Endothelial cell of umbilical vein (primary cell): ENCODE measurements at regions not wholly inside any gene's neighbourhood (a gene's known extent, or its start where the extent isn't known, plus 50 kb on each side); places are given as distances from the start of the nearest gene placed in this dataset.

Source experiments
- BruUV-seq: library from RNA; stranded (reverse); fragments of 400-500 nt; replicated peaks from 2 replicates; lab custom pipeline; 2021; lab: Mats Ljungman, UMichigan
- CTCF ChIA-PET: fragments of 300-600, 350-600 bp; sonication (Branson Sonifier 250); formaldehyde crosslinking; loops from one replicate; lab custom pipeline; 2021; ENCODE audit warnings: antibody characterized with exemption, inconsistent platforms; lab: Charles Lee
- POLR2A ChIA-PET: fragments of 300-600, 350-600 bp; sonication (Branson Sonifier 250); formaldehyde crosslinking; loops from one replicate; lab custom pipeline; 2021; ENCODE audit warnings: antibody characterized with exemption, inconsistent platforms; lab: Charles Lee
- DNase-seq: peaks from one replicate; pipeline ENCODE4 v3.0.0-alpha.2; 2011; ENCODE audit warnings: low read depth, low spot score
- FAIRE-seq: peaks from 2 replicates; lab custom pipeline; 2011; peaks lifted over from hg19 to GRCh38; lab: Jason Lieb, UNC
- H2AFZ ChIP-seq: 2 replicates; pipeline ENCODE4 v1.6.0; 2012; ENCODE audit warnings: low read depth, low read length, control low read depth, inconsistent platforms
- H3K27ac ChIP-seq: 2 replicates; pipeline ENCODE4 v1.5.1; 2011; ENCODE audit warnings: low read depth, mild to moderate bottlenecking, control low read depth, low read length, moderate library complexity; ENCODE audit not compliant: insufficient read depth
- H3K27me3 ChIP-seq, 2 experiments: 2 replicates each; pipeline versions ENCODE4 v1.6.0 to v1.6.1; 2011; ENCODE audit warnings: low read length in 2 of 2, mixed read lengths in 1 of 2; ENCODE audit not compliant: control insufficient read depth in 2 of 2, insufficient read depth in 2 of 2
- H3K36me3 ChIP-seq, 2 experiments: 2 replicates in 1 of 2; 3 replicates in 1 of 2; pipeline ENCODE4 v1.5.1; 2011; ENCODE audit warnings: low read length in 2 of 2, mild to moderate bottlenecking in 1 of 2, moderate library complexity in 1 of 2; ENCODE audit not compliant: control insufficient read depth in 2 of 2, insufficient read depth in 2 of 2; ENCODE audit errors: extremely low read depth in 1 of 2
- H3K4me1 ChIP-seq: 3 replicates; pipeline ENCODE4 v1.5.1; 2011; ENCODE audit warnings: mild to moderate bottlenecking, low read length; ENCODE audit not compliant: control insufficient read depth, insufficient read depth; ENCODE audit errors: extremely low read depth
- H3K4me2 ChIP-seq: 2 replicates; pipeline ENCODE4 v1.6.1; 2011; ENCODE audit warnings: low read length, control low read depth, mixed read lengths; ENCODE audit not compliant: insufficient read depth
- H3K4me3 ChIP-seq, 3 experiments: fragments of 200-600 bp in 1 of 3; sonication (generic), shearing (Covaris generic) in 1 of 3; replicated peaks in 1 of 3; 2 replicates each; pipeline ENCODE4 v1.5.1; 2011 to 2016; ENCODE audit warnings: control low read depth in 3 of 3, low read length in 3 of 3, mild to moderate bottlenecking in 2 of 3, inconsistent platforms in 1 of 3, low read depth in 1 of 3, moderate library complexity in 1 of 3; ENCODE audit not compliant: insufficient read depth in 1 of 3
- H3K79me2 ChIP-seq: 2 replicates; pipeline ENCODE4 v1.6.0; 2012; ENCODE audit warnings: low read length, inconsistent platforms; ENCODE audit not compliant: control insufficient read depth, insufficient read depth
- H3K9ac ChIP-seq: replicated peaks from 2 replicates; pipeline ENCODE3; 2011; ENCODE audit warnings: low read length, control low read depth; ENCODE audit not compliant: insufficient read depth; ENCODE audit errors: extremely low read depth
- H3K9me1 ChIP-seq: replicated peaks from 3 replicates; pipeline ENCODE4 v1.6.0; 2011; ENCODE audit warnings: mild to moderate bottlenecking, low read length; ENCODE audit not compliant: control insufficient read depth, insufficient read depth; ENCODE audit errors: extremely low read depth
- H3K9me3 ChIP-seq: replicated peaks from 2 replicates; pipeline ENCODE4 v1.5.1; 2012; ENCODE audit warnings: low read length, inconsistent platforms; ENCODE audit not compliant: control insufficient read depth, insufficient read depth
- H4K20me1 ChIP-seq: replicated peaks from 2 replicates; pipeline ENCODE3; 2011; ENCODE audit warnings: mild to moderate bottlenecking, low read length; ENCODE audit not compliant: control insufficient read depth, insufficient read depth; ENCODE audit errors: extremely low read depth
- EZH2 ChIP-seq: IDR thresholded peaks from 2 replicates; pipeline ENCODE4 v1.6.1; 2012; ENCODE audit warnings: borderline replicate concordance, low read depth, mild to moderate bottlenecking, moderate library complexity, low read length, inconsistent platforms; ENCODE audit not compliant: severe bottlenecking
- FOS ChIP-seq: IDR thresholded peaks from 2 replicates; pipeline ENCODE4 v1.6.1; 2011; ENCODE audit warnings: mild to moderate bottlenecking, low read length, moderate library complexity, borderline replicate concordance; ENCODE audit not compliant: insufficient read depth
- GATA2 ChIP-seq: IDR thresholded peaks from 2 replicates; pipeline ENCODE4 v1.7.0; 2011; ENCODE audit warnings: low read depth, mild to moderate bottlenecking, moderate library complexity, mixed read lengths, low read length; ENCODE audit not compliant: insufficient read length, insufficient read depth
- JUN ChIP-seq: IDR thresholded peaks from 2 replicates; pipeline ENCODE4 v1.6.1; 2011; ENCODE audit warnings: borderline replicate concordance, low read depth; ENCODE audit not compliant: insufficient read length, insufficient read depth
- POLR2A ChIP-seq: IDR thresholded peaks from 2 replicates; pipeline ENCODE4 v1.6.1; 2012; ENCODE audit warnings: low read depth, mild to moderate bottlenecking, control low read depth, low read length
- POLR2AphosphoS5 ChIP-seq: IDR thresholded peaks from 2 replicates; pipeline ENCODE4 v1.6.1; 2012; ENCODE audit warnings: low read depth, mild to moderate bottlenecking, control low read depth, low read length, moderate library complexity; ENCODE audit not compliant: insufficient read depth
- dilution Hi-C: fragments of 300-500 bp; cut with MboI; formaldehyde crosslinking; loops from one replicate; pipeline ENCODE4 v1.15.0; 2019; ENCODE audit warnings: low sequenced_read_pairs; ENCODE audit not compliant: extremely low pct_ligation_motif_present
- intact Hi-C: fragments of 100-400 bp; cut with micrococcal nuclease; formaldehyde crosslinking; loops from one replicate; pipeline ENCODE4 v1.10.0; 2022
- TF ChIP-seq, protein P1 (sequence below), 2 donors: IDR thresholded peaks; 1 replicate in 1 of 2; 2 replicates in 1 of 2; pipeline ENCODE4 v1.5.1; 2011; ENCODE audit warnings: low read length in 2 of 2, mild to moderate bottlenecking in 2 of 2, moderate library complexity in 2 of 2, control low read depth in 1 of 2, inconsistent platforms in 1 of 2, low read depth in 1 of 2; ENCODE audit not compliant: insufficient read depth in 1 of 2; ENCODE audit errors: extremely low read depth in 1 of 2
- TF ChIP-seq, protein P2 (sequence below): IDR thresholded peaks from 2 replicates; pipeline ENCODE4 v1.6.1; 2011; ENCODE audit not compliant: insufficient read depth, insufficient read length

DNA sequence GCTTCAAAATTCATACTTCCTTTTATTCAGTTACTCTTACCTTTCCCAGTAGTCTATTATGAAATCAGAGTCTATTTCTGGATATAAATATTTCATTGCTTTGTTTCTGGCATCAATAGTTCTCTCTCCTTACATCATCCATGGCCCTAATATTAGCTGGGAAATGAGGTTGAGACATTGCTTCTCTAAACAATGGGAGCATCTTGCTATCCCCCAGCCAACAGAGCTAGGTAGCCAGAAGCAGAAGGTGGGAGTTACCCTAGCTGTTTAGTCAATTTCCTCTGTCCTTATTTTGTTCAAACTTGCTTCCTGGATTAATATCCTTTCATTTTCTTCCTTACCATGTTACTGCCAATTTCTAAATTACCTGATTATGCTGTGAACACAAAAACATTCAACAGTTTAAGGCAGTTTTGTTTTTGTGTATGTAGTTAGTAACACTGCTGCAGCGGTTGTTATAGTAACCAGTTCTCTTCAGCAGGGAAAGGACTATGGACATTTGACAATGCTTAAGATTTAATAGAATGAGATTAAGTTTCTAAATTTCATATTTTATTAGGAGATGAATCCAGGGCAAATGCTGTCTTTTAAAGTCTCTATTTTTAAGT, 160.5 kb upstream of the KCNJ3 start:
- dilution Hi-C loops = no loop called here
- POLR2A ChIA-PET = no interaction called here
- Histone ChIP-seq H4K20me1 (no peaks in the 10 kb centered on the region), H3K79me2 (no peaks in the 10 kb centered on the region), H3K27me3 (no peaks in the 10 kb centered on the region), H3K4me3 (no peak overlapping the region), H3K9me3 (no peaks in the 10 kb centered on the region), H3K9me1 (no peaks in the 10 kb centered on the region), H2AFZ (no peak overlapping the region), H3K4me2 (no peak overlapping the region), H3K4me1 (no peaks in the 10 kb centered on the region), H3K36me3 (no peaks in the 10 kb centered on the region), H3K27ac (no peak overlapping the region), H3K9ac (no peak overlapping the region)
- CTCF ChIA-PET = no interaction called here
- intact Hi-C loops = no loop called here
- FAIRE-seq (no peak), DNase-seq (no peak)
- no TSS peak for BruUV-seq
- TF ChIP-seq EZH2 = no peak
- TF ChIP-seq JUN = no peak
- no peak for TF ChIP-seq POLR2AphosphoS5
- TF ChIP-seq, protein P1, sequence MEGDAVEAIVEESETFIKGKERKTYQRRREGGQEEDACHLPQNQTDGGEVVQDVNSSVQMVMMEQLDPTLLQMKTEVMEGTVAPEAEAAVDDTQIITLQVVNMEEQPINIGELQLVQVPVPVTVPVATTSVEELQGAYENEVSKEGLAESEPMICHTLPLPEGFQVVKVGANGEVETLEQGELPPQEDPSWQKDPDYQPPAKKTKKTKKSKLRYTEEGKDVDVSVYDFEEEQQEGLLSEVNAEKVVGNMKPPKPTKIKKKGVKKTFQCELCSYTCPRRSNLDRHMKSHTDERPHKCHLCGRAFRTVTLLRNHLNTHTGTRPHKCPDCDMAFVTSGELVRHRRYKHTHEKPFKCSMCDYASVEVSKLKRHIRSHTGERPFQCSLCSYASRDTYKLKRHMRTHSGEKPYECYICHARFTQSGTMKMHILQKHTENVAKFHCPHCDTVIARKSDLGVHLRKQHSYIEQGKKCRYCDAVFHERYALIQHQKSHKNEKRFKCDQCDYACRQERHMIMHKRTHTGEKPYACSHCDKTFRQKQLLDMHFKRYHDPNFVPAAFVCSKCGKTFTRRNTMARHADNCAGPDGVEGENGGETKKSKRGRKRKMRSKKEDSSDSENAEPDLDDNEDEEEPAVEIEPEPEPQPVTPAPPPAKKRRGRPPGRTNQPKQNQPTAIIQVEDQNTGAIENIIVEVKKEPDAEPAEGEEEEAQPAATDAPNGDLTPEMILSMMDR (IDR thresholded peaks at IDR 0.05; ENCODE audit: extremely low read depth in 1 of 2, insufficient read depth in 1 of 2, low read depth in 1 of 2, low read length in 2 of 2) = no peak
- TF ChIP-seq, protein P2, sequence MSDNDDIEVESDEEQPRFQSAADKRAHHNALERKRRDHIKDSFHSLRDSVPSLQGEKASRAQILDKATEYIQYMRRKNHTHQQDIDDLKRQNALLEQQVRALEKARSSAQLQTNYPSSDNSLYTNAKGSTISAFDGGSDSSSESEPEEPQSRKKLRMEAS = no peak
- no peak for TF ChIP-seq POLR2A
- no peak for TF ChIP-seq GATA2
- TF ChIP-seq FOS = no peak
